ENCODE measurements at regions not wholly inside any gene's neighbourhood (a gene's known extent, or its start where the extent isn't known, plus 50 kb on each side); places are given as distances from the start of the nearest gene placed in this dataset.

DNA sequence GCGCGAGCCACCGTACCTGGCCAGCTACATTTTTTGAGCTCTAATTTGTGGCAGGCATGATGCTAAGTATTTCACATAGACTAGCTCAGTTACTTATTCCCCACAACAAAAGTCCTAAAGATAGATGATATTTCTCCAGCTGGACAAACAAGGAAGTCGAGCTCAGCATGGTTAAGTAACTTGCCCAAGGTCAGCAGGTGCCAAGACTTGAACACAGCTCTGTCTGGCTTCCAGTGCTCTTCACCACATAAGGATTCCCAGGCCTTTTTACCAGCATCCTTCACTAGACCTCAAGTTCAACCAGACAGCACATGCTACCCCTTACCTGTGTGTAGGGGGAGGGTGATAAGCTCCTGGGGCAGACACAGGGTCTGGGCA lies 177.3 kb upstream of the NCAM1 start:
- DNase-seq (ENCODE audit: low read depth in 2 of 2): no peak

DNA sequence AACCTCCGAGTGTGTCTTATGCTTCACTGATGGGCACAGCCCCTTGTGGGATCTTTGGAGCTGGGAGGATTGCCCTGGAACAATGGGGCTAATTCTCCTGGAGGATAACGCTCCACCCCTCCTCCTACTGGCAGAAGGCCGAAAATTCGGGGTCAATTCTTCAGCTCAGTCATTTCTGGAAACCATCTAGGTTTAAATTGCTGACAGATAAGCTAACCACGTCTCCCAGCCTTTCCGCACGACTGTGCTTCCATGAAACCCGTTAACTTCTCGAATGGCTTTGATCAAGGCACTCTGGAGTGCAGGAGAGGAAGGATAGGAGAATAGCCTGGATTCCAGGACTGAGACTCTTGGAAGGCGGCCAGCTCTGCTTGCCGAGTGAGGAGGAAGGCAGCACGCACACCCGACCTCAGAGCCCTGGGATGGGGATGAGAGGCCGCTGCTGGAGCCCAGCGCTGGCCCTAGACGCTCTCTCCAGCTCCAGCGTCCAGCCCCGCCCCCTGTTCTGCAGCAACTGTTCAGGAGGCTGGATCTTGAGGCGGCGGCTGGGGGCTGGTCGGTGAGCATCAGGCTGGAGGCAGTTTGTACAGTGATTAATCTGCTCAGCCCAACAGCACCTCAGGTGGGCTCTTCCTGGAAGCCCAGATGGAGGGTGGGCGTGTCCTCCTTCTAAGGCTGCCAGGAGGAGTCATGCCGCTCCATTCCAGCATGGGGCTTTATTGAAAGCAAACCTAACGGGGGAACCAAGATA lies 176.7 kb upstream of the NCAM1 start:
- no peak for DNase-seq (ENCODE audit: low read depth in 2 of 2)

DNA sequence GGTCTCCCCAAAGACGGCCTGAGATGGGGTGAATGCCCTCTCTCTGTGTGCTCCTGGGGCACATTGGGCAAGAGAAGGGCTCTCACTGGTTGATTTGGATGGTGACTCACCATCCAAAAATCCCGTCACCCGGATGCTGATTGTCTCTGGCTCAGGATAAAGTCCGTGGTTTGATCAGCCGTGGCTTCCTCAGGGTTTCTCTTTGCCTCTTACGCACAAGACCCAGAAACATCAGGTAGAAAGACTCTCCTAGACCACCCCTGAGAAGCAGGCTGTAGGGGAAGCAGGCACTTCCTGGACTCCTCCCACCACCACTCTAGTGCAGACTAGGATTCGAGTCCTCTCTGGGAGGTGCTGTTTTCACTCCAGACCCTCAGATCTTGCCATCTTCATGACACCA lies 176.1 kb upstream of the NCAM1 start:
- no peak for DNase-seq (ENCODE audit: low read depth in 2 of 2)

DNA sequence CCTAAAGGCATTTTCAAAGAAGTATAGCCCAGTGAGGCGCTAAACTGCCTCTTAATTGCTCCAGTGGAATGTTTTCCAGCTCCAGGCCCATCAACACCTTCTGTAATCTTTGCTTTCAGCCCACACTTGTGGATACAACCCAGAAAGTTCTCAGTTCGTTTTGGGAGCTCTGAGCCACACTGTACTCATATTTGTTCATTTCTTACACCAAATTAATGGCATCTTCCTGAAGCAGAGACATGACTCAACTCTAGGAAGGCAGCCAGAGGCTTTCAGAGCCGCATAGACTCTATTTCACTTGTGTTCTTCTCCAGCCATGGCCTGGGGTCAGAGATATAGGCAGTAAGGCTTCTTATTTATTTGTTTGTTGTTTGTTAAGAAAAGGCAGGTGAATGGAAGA lies 175.5 kb upstream of the NCAM1 start:
- DNase-seq (ENCODE audit: low read depth in 2 of 2): no peak

GRCh38 chr11:112786196-112786595 lies 175.0 kb upstream of the NCAM1 start:
- DNase-seq (ENCODE audit: low read depth in 2 of 2): no peak

DNA sequence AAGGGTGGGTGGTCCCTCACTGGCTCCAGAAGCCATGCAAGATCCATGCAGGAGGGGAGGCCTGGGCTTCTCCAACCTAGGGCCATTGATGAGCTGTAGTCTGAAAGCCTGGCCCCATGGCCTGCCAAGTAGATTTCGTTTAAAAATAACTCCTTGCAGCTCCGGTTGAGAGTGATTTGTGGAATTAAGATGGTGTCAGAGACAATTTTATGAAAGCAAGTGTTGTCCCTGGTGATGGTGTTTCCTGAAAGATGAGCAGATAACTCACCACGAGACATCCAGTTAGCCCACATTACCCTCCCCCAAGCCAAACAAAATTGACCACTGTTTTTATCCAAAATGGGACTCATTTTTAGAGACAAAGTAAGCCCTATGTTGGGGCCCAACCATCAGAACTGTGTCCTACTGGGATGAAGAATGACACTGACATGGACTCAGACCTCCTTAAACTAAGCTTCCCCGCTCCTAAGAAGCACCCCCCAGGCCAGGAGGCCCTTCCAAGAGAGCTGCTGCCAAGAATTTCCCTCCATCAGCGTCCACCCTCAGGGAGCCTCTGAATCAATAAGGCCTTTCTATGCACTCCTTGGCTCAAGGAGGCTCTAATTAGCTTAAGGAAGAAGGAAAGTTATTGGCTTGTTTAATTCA lies 174.2 kb upstream of the NCAM1 start:
- DNase-seq (ENCODE audit: low read depth in 2 of 2): no peak

- no peak for DNase-seq (ENCODE audit: low read depth in 2 of 2)
These were observed 171.7 kb upstream of the NCAM1 start for GRCh38 chr11:112789481-112789880.

DNA sequence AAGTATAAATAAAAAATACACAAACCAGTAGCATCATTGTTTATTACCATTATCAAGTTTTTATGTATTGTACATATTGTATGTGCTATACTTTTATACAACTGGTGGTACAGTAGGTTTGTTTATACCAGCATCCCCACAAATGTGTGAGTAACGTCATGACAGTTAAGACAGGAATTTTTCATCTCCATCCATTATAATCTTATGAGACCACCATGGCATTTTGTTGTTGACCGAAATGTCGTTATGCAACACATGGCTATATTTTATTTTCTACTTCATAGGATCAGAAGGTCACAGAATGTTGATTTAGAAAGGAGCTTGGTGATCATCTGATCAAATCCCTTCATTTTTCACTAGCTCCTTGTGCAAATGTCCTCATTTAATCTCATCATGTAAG lies 170.9 kb upstream of the NCAM1 start:
- no peak for DNase-seq (ENCODE audit: low read depth in 2 of 2)

DNA sequence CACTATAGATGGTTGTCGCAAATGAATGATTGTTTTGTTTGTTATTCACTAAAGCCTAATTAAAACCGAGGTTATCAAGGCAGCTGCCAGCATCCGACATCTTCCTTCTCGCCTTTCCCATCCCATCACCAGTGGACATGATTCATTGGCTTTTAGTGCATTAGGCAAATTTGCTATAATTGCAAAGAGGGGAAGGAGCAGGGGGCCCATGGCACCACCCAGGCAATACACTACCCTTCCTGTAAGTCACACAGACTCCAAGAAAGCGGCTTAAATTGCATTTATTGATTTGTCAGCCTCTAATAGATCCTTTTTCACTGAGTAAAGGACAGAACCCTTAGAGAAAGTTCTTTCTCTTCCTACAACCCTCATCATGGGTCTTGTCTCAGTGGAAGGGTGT lies 169.2 kb upstream of the NCAM1 start:
- no peak for DNase-seq (ENCODE audit: low read depth in 2 of 2)

- no peak for DNase-seq (ENCODE audit: low read depth in 2 of 2)
These were observed 167.8 kb upstream of the NCAM1 start for GRCh38 chr11:112793416-112793815.

DNA sequence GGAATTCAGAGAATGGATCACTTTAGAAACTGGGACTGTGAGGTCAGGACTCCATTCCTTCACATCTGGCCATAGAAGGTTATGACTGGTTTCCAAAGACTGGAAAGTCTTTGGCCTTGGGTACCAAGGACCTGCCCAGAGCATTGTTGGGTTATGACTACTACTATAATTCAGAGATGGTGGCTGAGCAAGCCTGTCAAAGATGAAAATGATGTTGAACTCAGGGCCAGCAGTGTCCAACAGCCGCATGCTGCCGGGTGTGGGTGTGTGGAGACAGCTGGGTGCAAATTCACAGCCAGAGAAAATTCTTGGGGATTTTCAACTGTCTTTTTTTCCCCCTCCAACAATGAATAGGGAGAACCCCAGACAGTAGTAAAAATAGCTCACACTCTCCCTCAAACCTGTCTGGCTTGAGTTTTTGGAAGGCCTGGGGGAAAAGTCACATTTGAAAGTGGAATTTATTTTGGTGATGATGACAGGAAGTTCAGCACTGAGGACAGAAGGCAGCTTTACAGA lies 166.8 kb upstream of the NCAM1 start:
- DNase-seq (ENCODE audit: low read depth in 2 of 2): no peak

GRCh38 chr11:112795142-112795815 lies 165.9 kb upstream of the NCAM1 start:
- DNase-seq (ENCODE audit: low read depth in 2 of 2): no peak

- no peak for DNase-seq (ENCODE audit: low read depth in 2 of 2)
These were observed 165.1 kb upstream of the NCAM1 start for GRCh38 chr11:112795911-112796649.

DNA sequence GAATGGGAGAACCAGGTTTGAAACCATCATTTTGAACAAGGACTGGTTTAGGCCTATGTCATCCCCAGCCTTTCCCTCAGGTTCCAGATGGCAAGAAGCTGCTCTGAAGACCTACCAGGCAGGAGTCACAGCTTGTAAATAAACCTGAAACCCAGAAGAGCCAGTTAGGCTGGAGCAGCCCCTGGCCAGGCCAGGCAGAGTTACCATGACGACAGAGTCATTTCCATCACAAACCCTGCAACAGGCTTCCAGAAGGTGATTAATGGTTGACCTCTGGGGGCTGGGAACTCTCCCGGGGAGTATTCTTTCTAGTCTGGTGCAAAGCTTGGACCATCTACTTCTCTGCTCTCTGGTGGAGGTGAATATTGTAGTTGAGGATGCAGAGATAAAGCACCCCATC lies 164.1 kb upstream of the NCAM1 start:
- DNase-seq (ENCODE audit: low read depth in 2 of 2): no peak

GRCh38 chr11:112797648-112798293 lies 163.4 kb upstream of the NCAM1 start:
- DNase-seq (ENCODE audit: low read depth in 2 of 2): no peak

DNA sequence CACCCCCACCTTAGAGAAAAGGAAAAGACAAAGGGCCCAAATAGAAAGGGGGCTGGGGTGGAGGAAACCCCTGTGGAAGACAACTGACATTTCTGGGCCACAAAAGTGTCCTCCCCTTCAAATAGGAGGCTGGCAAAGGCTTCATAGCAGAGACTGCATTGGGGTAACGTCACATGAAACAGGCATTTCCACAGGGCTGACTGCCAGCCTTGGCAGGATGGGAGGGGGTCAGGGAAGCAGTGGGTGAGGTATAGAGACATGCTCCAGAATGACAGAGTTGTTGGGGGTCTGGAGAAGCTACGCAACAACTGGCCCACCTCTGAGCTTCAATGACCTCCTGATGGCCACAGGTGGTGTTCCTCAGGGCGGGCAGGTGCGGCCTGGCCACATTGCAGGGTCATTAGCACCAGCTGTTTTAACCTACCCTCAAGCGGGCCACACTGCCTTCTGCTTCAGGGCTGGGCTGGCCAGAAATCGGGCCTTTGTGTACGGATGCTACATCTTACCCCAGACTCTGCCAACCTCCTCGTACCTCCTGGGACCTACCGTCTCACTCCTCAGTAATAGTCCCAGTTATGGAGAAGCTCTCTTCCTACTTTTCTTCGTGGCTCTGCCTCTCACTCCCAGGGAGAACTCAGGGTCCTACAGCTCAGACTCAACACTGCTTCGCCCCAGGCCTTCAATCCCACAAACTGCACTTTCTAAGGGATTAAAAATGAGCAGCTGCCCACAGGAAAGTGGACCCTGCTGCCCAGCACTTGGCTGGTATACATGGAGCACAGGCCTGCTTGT lies 160.0 kb upstream of the NCAM1 start:
- no peak for DNase-seq (ENCODE audit: low read depth in 2 of 2)

DNA sequence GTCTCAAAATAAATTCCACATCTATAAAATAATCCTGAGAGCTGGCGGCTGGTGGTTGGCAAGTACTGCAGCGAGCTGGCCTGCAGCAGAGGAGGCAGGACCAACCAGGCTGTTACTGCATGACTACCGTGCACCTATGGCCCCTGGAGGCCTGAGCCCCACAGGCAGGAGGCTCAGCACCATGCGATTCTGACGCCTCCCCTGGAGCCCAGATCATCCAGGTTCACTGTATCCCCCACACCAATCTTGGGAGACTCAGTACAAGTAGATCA lies 159.5 kb upstream of the NCAM1 start:
- no peak for DNase-seq (ENCODE audit: low read depth in 2 of 2)

DNA sequence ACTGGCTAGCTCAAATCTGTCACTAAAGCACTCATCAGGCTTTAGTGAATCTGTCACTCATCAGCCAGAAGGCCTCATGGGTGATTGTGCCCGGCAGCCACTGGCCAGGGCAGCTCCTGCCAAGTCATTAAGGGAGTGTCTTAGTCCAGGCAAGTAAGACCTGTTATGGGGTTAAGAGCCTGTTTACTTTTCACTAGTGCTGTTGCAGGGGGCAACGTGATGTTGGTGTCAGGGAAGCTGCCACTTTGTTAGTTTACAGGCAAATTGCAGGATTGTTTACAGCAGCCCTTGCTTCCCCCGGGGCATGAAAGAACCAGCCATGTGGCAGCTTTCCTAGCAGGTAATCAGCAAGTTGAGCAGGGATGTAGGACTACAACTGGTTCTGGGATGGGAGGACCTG lies 155.6 kb upstream of the NCAM1 start:
- DNase-seq (ENCODE audit: low read depth in 2 of 2): no peak

- no peak for DNase-seq (ENCODE audit: low read depth in 2 of 2)
These were observed 155.0 kb upstream of the NCAM1 start for GRCh38 chr11:112806256-112806655.

DNA sequence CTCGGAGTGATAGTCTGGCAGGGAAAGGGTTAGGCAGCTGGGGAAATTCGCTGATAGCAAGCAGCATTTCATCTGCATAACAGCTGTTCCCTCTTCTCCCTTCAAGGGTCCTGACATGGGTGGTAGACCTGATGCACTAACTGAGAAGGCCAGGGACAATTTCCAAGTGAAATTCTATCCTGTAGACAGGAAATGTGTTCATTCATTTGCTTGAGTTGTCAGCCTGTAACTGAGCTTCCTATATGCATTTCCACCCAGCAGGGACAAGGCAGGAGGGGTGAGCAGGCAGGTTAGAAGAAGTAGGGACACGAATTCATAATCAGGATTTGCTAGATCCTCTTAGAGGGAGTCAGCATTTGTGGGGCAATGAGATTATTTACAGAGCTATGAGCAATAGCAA lies 154.3 kb upstream of the NCAM1 start:
- no peak for DNase-seq (ENCODE audit: low read depth in 2 of 2)

GRCh38 chr11:112809429-112809828 lies 151.8 kb upstream of the NCAM1 start:
- no peak for DNase-seq (ENCODE audit: low read depth in 2 of 2)
